ENCODE measurements at regions not wholly inside any gene's neighbourhood (a gene's known extent, or its start where the extent isn't known, plus 50 kb on each side); places are given as distances from the start of the nearest gene placed in this dataset.

DNA sequence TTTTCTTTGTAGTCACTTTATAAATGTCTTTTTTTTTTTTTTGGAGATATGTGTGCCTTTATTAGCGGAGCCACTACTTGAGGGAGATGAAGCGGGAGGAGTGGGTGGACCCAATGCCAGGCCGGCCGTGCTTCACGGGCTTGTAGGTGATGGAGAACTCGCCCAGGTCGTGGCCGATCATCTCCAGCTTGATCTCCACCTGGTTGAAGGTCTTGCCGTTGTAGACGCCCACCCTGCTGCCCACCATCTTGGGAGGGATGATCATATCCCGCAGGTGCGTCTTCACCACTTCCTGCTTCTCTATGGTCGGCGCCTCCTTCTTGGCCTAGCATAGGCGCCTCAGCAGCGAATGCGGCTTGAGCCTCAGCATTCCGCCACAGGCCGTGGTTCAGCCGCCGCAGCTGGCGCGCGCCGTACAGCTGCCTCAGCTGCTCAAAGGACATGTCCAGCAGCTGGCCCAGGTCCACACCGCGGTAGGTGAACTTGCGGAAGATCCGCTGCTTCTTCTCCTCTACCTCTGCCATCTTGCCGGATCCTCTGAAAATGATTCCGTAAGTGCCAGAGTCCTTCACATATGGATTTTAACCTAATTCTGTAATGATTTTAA is 1095.6 kb downstream of the MAT2B start:
- Histone ChIP-seq H3K9me2 (ENCODE audit: insufficient read depth) (no peaks in the 10 kb centered on the region), H3K9ac (no peak overlapping the region), H3K36me3 (ENCODE audit: low read depth) (no peaks in the 10 kb centered on the region), H3K27ac (no peak overlapping the region), H2AFZ (no peak overlapping the region), H3K27me3 (replicated peaks; ENCODE audit: insufficient read depth) (no peaks in the 10 kb centered on the region), H3K9me3 (ENCODE audit: low read depth) (no peaks in the 10 kb centered on the region), H3F3A (ENCODE audit: insufficient read depth) (no peaks in the 10 kb centered on the region), H3K4me2 (ENCODE audit: unreplicated experiment) (no peak overlapping the region), H4K20me1 (ENCODE audit: insufficient read depth) (no peaks in the 10 kb centered on the region), H3K4me1 (ENCODE audit: insufficient read depth) (no peaks in the 10 kb centered on the region), H3K4me3 (no peak overlapping the region), H3K79me2 (ENCODE audit: insufficient read depth) (no peaks in the 10 kb centered on the region)
- 85% methylated on average over 31 of the region's 31 CpGs for WGBS, 2 experiments (ENCODE audit: low coverage in 1 of 2, low lambda C conversion rate in 2 of 2, missing lambda C conversion rate in 2 of 2)
- in situ Hi-C loops (cut with MboI), result no loop called here
- TF ChIP-seq EZH2phosphoT487 (IDR thresholded peaks at IDR 0.05; ENCODE audit: insufficient read depth, low read depth) (no peak), EZH2 (IDR thresholded peaks at IDR 0.05; ENCODE audit: insufficient read depth, poor library complexity, severe bottlenecking) (no peak)
- no peak for DNase-seq

- Histone ChIP-seq H4K20me1 (ENCODE audit: insufficient read depth) (no peaks in the 10 kb centered on the region), H3K36me3 (ENCODE audit: low read depth) (no peaks in the 10 kb centered on the region), H3K27me3 (replicated peaks; ENCODE audit: insufficient read depth) (no peaks in the 10 kb centered on the region), H2AFZ (no peak overlapping the region), H3K9me3 (ENCODE audit: low read depth) (no peaks in the 10 kb centered on the region), H3K4me3 (no peak overlapping the region), H3F3A (ENCODE audit: insufficient read depth) (no peaks in the 10 kb centered on the region), H3K4me1 (ENCODE audit: insufficient read depth) (no peaks in the 10 kb centered on the region), H3K9me2 (ENCODE audit: insufficient read depth) (no peaks in the 10 kb centered on the region), H3K79me2 (ENCODE audit: insufficient read depth) (no peaks in the 10 kb centered on the region), H3K9ac (no peak overlapping the region), H3K4me2 (ENCODE audit: unreplicated experiment) (no peak overlapping the region), H3K27ac (no peak overlapping the region)
- no peak for DNase-seq
- in situ Hi-C loops (cut with MboI), result no loop called here
- TF ChIP-seq EZH2 (IDR thresholded peaks at IDR 0.05; ENCODE audit: insufficient read depth, poor library complexity, severe bottlenecking), result no peak
- no peak for TF ChIP-seq EZH2phosphoT487 (IDR thresholded peaks at IDR 0.05; ENCODE audit: insufficient read depth, low read depth)
- WGBS, 2 experiments (ENCODE audit: low coverage in 1 of 2, low lambda C conversion rate in 2 of 2, missing lambda C conversion rate in 2 of 2), result 58 to 65% methylated on average over 4 of the region's 4 CpGs
These were observed 1103.1 kb downstream of the MAT2B start for GRCh38 chr5:164608507-164608906.

DNA sequence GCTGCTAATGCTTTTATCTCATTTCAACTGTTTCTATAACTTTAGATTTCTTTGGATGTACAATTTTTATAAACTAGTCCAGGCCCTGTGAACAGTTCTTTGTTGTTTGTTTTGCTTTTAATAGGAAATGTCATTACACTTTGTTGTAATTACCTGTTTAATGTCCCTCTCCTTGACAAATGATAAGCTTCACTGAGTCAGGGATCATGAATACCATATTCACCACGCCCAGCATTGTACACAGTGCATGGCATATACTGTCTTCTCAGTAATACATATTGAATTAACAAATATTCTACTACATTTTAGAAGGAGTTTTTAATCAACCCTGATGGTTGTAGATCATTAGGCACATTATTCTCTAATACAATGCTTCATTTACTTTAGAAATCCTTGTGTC is 1105.0 kb downstream of the MAT2B start:
- TF ChIP-seq EZH2 (IDR thresholded peaks at IDR 0.05; ENCODE audit: insufficient read depth, poor library complexity, severe bottlenecking), result no peak
- no peak for TF ChIP-seq EZH2phosphoT487 (IDR thresholded peaks at IDR 0.05; ENCODE audit: insufficient read depth, low read depth)
- H3K36me3 ChIP-seq (ENCODE audit: low read depth), result no peaks in the 10 kb centered on the region
- no peaks in the 10 kb centered on the region for H4K20me1 ChIP-seq (ENCODE audit: insufficient read depth)
- H3K79me2 ChIP-seq (ENCODE audit: insufficient read depth), result no peaks in the 10 kb centered on the region
- no peaks in the 10 kb centered on the region for H3K27me3 ChIP-seq (replicated peaks; ENCODE audit: insufficient read depth)
- DNase-seq, result no peak
- H3K9ac ChIP-seq, result no peak overlapping the region
- H3K4me2 ChIP-seq (ENCODE audit: unreplicated experiment), result no peak overlapping the region
- no peaks in the 10 kb centered on the region for H3K9me2 ChIP-seq (ENCODE audit: insufficient read depth)
- no peaks in the 10 kb centered on the region for H3F3A ChIP-seq (ENCODE audit: insufficient read depth)
- H3K4me3 ChIP-seq, result no peak overlapping the region
- no peak overlapping the region for H3K27ac ChIP-seq
- in situ Hi-C loops (cut with MboI), result no loop called here
- no peaks in the 10 kb centered on the region for H3K4me1 ChIP-seq (ENCODE audit: insufficient read depth)
- 17 to 18% methylated on average over 1 of the region's 1 CpG for WGBS, 2 experiments (ENCODE audit: low coverage in 1 of 2, low lambda C conversion rate in 2 of 2, missing lambda C conversion rate in 2 of 2)
- no peak overlapping the region for H2AFZ ChIP-seq
- no peaks in the 10 kb centered on the region for H3K9me3 ChIP-seq (ENCODE audit: low read depth)

GRCh38 chr5:164614707-164615106 is 1109.3 kb downstream of the MAT2B start:
- Histone ChIP-seq H3K4me1 (ENCODE audit: insufficient read depth) (no peaks in the 10 kb centered on the region), H3K4me3 (no peak overlapping the region), H4K20me1 (ENCODE audit: insufficient read depth) (no peaks in the 10 kb centered on the region), H3K79me2 (ENCODE audit: insufficient read depth) (no peaks in the 10 kb centered on the region), H3K4me2 (ENCODE audit: unreplicated experiment) (no peak overlapping the region), H3F3A (ENCODE audit: insufficient read depth) (no peaks in the 10 kb centered on the region), H3K27me3 (replicated peaks; ENCODE audit: insufficient read depth) (no peaks in the 10 kb centered on the region), H3K9me2 (ENCODE audit: insufficient read depth) (no peaks in the 10 kb centered on the region), H3K27ac (no peak overlapping the region), H3K36me3 (ENCODE audit: low read depth) (no peaks in the 10 kb centered on the region), H3K9me3 (ENCODE audit: low read depth) (no peaks in the 10 kb centered on the region), H3K9ac (no peak overlapping the region), H2AFZ (no peak overlapping the region)
- TF ChIP-seq EZH2phosphoT487 (IDR thresholded peaks at IDR 0.05; ENCODE audit: insufficient read depth, low read depth) (no peak), EZH2 (IDR thresholded peaks at IDR 0.05; ENCODE audit: insufficient read depth, poor library complexity, severe bottlenecking) (no peak)
- in situ Hi-C loops (cut with MboI), result no loop called here
- no peak for DNase-seq

- no peaks in the 10 kb centered on the region for H3K9me3 ChIP-seq (ENCODE audit: low read depth)
- H3K27ac ChIP-seq, result no peak overlapping the region
- no peaks in the 10 kb centered on the region for H3K27me3 ChIP-seq (replicated peaks; ENCODE audit: insufficient read depth)
- in situ Hi-C loops (cut with MboI), result no loop called here
- H3K4me3 ChIP-seq, result no peak overlapping the region
- H3K4me1 ChIP-seq (ENCODE audit: insufficient read depth), result no peaks in the 10 kb centered on the region
- no peaks in the 10 kb centered on the region for H4K20me1 ChIP-seq (ENCODE audit: insufficient read depth)
- H3K36me3 ChIP-seq (ENCODE audit: low read depth), result no peaks in the 10 kb centered on the region
- no peaks in the 10 kb centered on the region for H3K9me2 ChIP-seq (ENCODE audit: insufficient read depth)
- H3K79me2 ChIP-seq (ENCODE audit: insufficient read depth), result no peaks in the 10 kb centered on the region
- no peak overlapping the region for H2AFZ ChIP-seq
- H3F3A ChIP-seq (ENCODE audit: insufficient read depth), result no peaks in the 10 kb centered on the region
- DNase-seq, result no peak
- no peak overlapping the region for H3K4me2 ChIP-seq (ENCODE audit: unreplicated experiment)
- TF ChIP-seq EZH2phosphoT487 (IDR thresholded peaks at IDR 0.05; ENCODE audit: insufficient read depth, low read depth) (no peak), EZH2 (IDR thresholded peaks at IDR 0.05; ENCODE audit: insufficient read depth, poor library complexity, severe bottlenecking) (no peak)
- 21 to 22% methylated on average over 5 of the region's 5 CpGs for WGBS, 2 experiments (ENCODE audit: low coverage in 1 of 2, low lambda C conversion rate in 2 of 2, missing lambda C conversion rate in 2 of 2)
- no peak overlapping the region for H3K9ac ChIP-seq
These were observed 1111.9 kb downstream of the MAT2B start for GRCh38 chr5:164617290-164617689.
